HG03060 (cell line): ENCODE measurements at regions not wholly inside any gene's neighbourhood (a gene's known extent, or its start where the extent isn't known, plus 50 kb on each side); places are given as distances from the start of the nearest gene placed in this dataset.

Source experiments
- ATAC-seq: cut with Tn5 transposase; IDR thresholded peaks from one replicate; pipeline ENCODE4 v1.9.1; 2021; ENCODE audit warnings: low read depth, moderate number of reproducible peaks; ENCODE audit not compliant: unreplicated experiment

- ATAC-seq: no peak
Observed at GRCh38 chr18:78722386-78722785, 257.2 kb upstream of the SALL3 start.

GRCh38 chr18:78722929-78723710, 256.5 kb upstream of the SALL3 start:
- no peak for ATAC-seq

- no peak for ATAC-seq
Observed at GRCh38 chr18:78724214-78724914, 255.3 kb upstream of the SALL3 start.

- no peak for ATAC-seq
Observed at GRCh38 chr18:78725426-78725825, 254.2 kb upstream of the SALL3 start.

- ATAC-seq: no peak
Observed at GRCh38 chr18:78726326-78727056, 253.1 kb upstream of the SALL3 start.

- ATAC-seq: no peak
Observed at GRCh38 chr18:78727057-78727739, 252.4 kb upstream of the SALL3 start.

- ATAC-seq: no peak
Observed at GRCh38 chr18:78727877-78728783, 251.5 kb upstream of the SALL3 start.

- no peak for ATAC-seq
Observed at GRCh38 chr18:78728784-78729467, 250.7 kb upstream of the SALL3 start.

GRCh38 chr18:78730546-78730945, 249.1 kb upstream of the SALL3 start:
- ATAC-seq: no peak

GRCh38 chr18:78731016-78731397, 248.6 kb upstream of the SALL3 start:
- ATAC-seq: no peak

- no peak for ATAC-seq
Observed at GRCh38 chr18:78731398-78732032, 248.1 kb upstream of the SALL3 start.

- no peak for ATAC-seq
Observed at GRCh38 chr18:78732273-78733210, 247.1 kb upstream of the SALL3 start.

- ATAC-seq: no peak
Observed at GRCh38 chr18:78733762-78734613, 245.6 kb upstream of the SALL3 start.

GRCh38 chr18:78734614-78734945, 245.0 kb upstream of the SALL3 start:
- no peak for ATAC-seq

- ATAC-seq: no peak
Observed at GRCh38 chr18:78735131-78736014, 244.2 kb upstream of the SALL3 start.
